Neural cell (in vitro differentiated cells): ENCODE measurements at regions not wholly inside any gene's neighbourhood (a gene's known extent, or its start where the extent isn't known, plus 50 kb on each side); places are given as distances from the start of the nearest gene placed in this dataset.

Source experiments
- EP300 ChIP-seq: fragments of 450-650 bp; conservative IDR thresholded peaks from 2 replicates; pipeline ENCODE4 v1.6.1; 2014; ENCODE audit warnings: antibody characterized with exemption, mild to moderate bottlenecking, moderate library complexity; ENCODE audit not compliant: poor library complexity, severe bottlenecking
- EZH2 ChIP-seq: fragments of 200-600, 300-800 bp; shearing (Covaris generic), sonication (generic); IDR thresholded peaks from 2 replicates; pipeline ENCODE4 v1.6.1; 2014; ENCODE audit warnings: antibody characterized with exemption, low read length, borderline replicate concordance, mild to moderate bottlenecking; ENCODE audit not compliant: insufficient read depth, poor library complexity, severe bottlenecking
- POLR2AphosphoS5 ChIP-seq: IDR thresholded peaks from 2 replicates; pipeline ENCODE4 v1.6.1; 2012
- RAD21 ChIP-seq: fragments of 450-650 bp; conservative IDR thresholded peaks from 2 replicates; pipeline ENCODE4 v1.6.1; 2014; ENCODE audit warnings: antibody characterized with exemption, mild to moderate bottlenecking, moderate library complexity
- SMC3 ChIP-seq: fragments of 450-650 bp; conservative IDR thresholded peaks from 2 replicates; pipeline ENCODE4 v1.6.1; 2014; ENCODE audit warnings: antibody characterized with exemption, mild to moderate bottlenecking, moderate library complexity; ENCODE audit not compliant: poor library complexity
- TAF1 ChIP-seq: IDR thresholded peaks from 2 replicates; pipeline ENCODE4 v1.6.1; 2012; ENCODE audit warnings: low read depth
- TF ChIP-seq, protein P1 (sequence below): fragments of 450-650 bp; IDR thresholded peaks from 2 replicates; pipeline ENCODE4 v1.5.1; 2014; ENCODE audit warnings: antibody characterized with exemption, mild to moderate bottlenecking, moderate library complexity; ENCODE audit not compliant: poor library complexity, severe bottlenecking
- TF ChIP-seq, protein P2 (sequence below): IDR thresholded peaks from 2 replicates; pipeline ENCODE4 v1.6.1; 2012; ENCODE audit warnings: borderline replicate concordance

DNA sequence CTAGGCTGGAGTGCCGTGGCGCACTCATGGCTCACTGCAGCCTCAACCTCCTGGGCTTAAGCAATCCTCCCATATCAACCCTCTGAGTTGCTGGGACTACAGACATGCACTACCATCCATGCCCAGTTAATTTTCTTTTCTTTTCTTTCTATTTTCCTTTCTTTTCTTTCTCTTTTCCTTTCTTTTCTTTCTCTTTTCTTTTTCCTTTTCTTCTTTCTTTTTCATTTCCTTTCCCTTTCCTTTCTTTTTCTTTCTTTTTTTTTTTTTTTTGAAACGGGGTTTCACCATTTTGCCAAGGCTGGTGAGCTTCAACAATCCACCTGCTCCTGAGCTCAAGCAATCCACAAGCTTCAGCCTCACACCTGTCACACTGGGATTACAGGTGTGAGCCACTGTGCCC, 60.1 kb upstream of the ACSS3 start:
- TF ChIP-seq, protein P1, sequence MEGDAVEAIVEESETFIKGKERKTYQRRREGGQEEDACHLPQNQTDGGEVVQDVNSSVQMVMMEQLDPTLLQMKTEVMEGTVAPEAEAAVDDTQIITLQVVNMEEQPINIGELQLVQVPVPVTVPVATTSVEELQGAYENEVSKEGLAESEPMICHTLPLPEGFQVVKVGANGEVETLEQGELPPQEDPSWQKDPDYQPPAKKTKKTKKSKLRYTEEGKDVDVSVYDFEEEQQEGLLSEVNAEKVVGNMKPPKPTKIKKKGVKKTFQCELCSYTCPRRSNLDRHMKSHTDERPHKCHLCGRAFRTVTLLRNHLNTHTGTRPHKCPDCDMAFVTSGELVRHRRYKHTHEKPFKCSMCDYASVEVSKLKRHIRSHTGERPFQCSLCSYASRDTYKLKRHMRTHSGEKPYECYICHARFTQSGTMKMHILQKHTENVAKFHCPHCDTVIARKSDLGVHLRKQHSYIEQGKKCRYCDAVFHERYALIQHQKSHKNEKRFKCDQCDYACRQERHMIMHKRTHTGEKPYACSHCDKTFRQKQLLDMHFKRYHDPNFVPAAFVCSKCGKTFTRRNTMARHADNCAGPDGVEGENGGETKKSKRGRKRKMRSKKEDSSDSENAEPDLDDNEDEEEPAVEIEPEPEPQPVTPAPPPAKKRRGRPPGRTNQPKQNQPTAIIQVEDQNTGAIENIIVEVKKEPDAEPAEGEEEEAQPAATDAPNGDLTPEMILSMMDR = no peak
- no peak for TF ChIP-seq EZH2
- no peak for TF ChIP-seq POLR2AphosphoS5
- no peak for TF ChIP-seq TAF1
- no peak for TF ChIP-seq RAD21
- TF ChIP-seq, protein P2, sequence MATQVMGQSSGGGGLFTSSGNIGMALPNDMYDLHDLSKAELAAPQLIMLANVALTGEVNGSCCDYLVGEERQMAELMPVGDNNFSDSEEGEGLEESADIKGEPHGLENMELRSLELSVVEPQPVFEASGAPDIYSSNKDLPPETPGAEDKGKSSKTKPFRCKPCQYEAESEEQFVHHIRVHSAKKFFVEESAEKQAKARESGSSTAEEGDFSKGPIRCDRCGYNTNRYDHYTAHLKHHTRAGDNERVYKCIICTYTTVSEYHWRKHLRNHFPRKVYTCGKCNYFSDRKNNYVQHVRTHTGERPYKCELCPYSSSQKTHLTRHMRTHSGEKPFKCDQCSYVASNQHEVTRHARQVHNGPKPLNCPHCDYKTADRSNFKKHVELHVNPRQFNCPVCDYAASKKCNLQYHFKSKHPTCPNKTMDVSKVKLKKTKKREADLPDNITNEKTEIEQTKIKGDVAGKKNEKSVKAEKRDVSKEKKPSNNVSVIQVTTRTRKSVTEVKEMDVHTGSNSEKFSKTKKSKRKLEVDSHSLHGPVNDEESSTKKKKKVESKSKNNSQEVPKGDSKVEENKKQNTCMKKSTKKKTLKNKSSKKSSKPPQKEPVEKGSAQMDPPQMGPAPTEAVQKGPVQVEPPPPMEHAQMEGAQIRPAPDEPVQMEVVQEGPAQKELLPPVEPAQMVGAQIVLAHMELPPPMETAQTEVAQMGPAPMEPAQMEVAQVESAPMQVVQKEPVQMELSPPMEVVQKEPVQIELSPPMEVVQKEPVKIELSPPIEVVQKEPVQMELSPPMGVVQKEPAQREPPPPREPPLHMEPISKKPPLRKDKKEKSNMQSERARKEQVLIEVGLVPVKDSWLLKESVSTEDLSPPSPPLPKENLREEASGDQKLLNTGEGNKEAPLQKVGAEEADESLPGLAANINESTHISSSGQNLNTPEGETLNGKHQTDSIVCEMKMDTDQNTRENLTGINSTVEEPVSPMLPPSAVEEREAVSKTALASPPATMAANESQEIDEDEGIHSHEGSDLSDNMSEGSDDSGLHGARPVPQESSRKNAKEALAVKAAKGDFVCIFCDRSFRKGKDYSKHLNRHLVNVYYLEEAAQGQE = no peak
- no peak for TF ChIP-seq EP300
- TF ChIP-seq SMC3 = no peak
